K562 (cell line): ENCODE measurements at regions not wholly inside any gene's neighbourhood (a gene's known extent, or its start where the extent isn't known, plus 50 kb on each side); places are given as distances from the start of the nearest gene placed in this dataset.

Experiments
- ATAC-seq: fragments of 200-7000 bp; cut with Tn5 transposase; 3 replicates; pipeline ENCODE4 v1.9.1; 2020; ENCODE audit warnings: moderate library complexity
- BruUV-seq: library from RNA; stranded (reverse); fragments of 400-500 nt; replicated peaks from 2 replicates; lab custom pipeline; 2021; lab: Mats Ljungman, UMichigan
- CTCF ChIA-PET: fragments of 300-600 bp; formaldehyde crosslinking; extraction: SDS; loops from one replicate; lab custom pipeline; 2021; ENCODE audit warnings: low intra/inter-chr PET ratio; lab: Yijun Ruan, JAX
- POLR2A ChIA-PET: fragments of 300-600, 350-650 bp; sonication (Branson Sonifier 250); formaldehyde crosslinking; extraction: SDS; loops from one replicate; lab custom pipeline; 2021; ENCODE audit warnings: antibody characterized with exemption, inconsistent platforms; lab: Yijun Ruan, JAX
- DNase-seq, 4 experiments: peaks; one replicate each; pipeline versions ENCODE4 v3.0.0 to v3.0.0-alpha.2; 2011 to 2018; ENCODE audit warnings: low spot score in 3 of 4, mixed read lengths in 3 of 4; ENCODE audit errors: extremely low read depth in 1 of 4
- FAIRE-seq: peaks from 2 replicates; lab custom pipeline; 2011; peaks lifted over from hg19 to GRCh38; lab: Jason Lieb, UNC
- H2AFZ ChIP-seq: 2 replicates; pipeline ENCODE4 v1.6.0; 2011; ENCODE audit warnings: low read depth, low read length, control low read depth, inconsistent platforms
- H3K27ac ChIP-seq: fragments of 200-600 bp; 3 replicates; pipeline ENCODE4 v1.8.0; 2011; ENCODE audit warnings: low read depth, mild to moderate bottlenecking, control low read depth, inconsistent platforms, low read length, moderate library complexity, mixed read lengths; ENCODE audit errors: extremely low read depth
- H3K27me3 ChIP-seq, 2 experiments: fragments of 300-600 bp in 1 of 2; 2 replicates in 1 of 2; 3 replicates in 1 of 2; pipeline versions ENCODE4 v1.6.0 to v1.8.0; 2011; ENCODE audit warnings: inconsistent platforms in 2 of 2, low read length in 2 of 2, mild to moderate bottlenecking in 1 of 2, mixed read lengths in 1 of 2, moderate library complexity in 1 of 2; ENCODE audit not compliant: control insufficient read depth in 2 of 2, insufficient read depth in 2 of 2
- H3K36me3 ChIP-seq: fragments of 300-600 bp; 3 replicates; pipeline ENCODE4 v1.8.0; 2011; ENCODE audit warnings: mild to moderate bottlenecking, low read length, inconsistent platforms; ENCODE audit not compliant: control insufficient read depth, insufficient read depth
- H3K4me1 ChIP-seq, 2 experiments: fragments of 200-600 bp in 1 of 2; replicated peaks in 1 of 2; 2 replicates in 1 of 2; 3 replicates in 1 of 2; pipeline versions ENCODE4 v1.5.1 to v1.8.0; 2011; ENCODE audit warnings: inconsistent platforms in 2 of 2, low read length in 2 of 2, mild to moderate bottlenecking in 1 of 2, mixed read lengths in 1 of 2, moderate library complexity in 1 of 2; ENCODE audit not compliant: control insufficient read depth in 2 of 2, insufficient read depth in 2 of 2
- H3K4me2 ChIP-seq: 2 replicates; pipeline ENCODE4 v1.6.1; 2011; ENCODE audit warnings: low read length, control low read depth, inconsistent platforms, mixed read lengths; ENCODE audit not compliant: insufficient read depth
- H3K4me3 ChIP-seq: fragments of 200-600 bp; sonication (generic), shearing (Covaris generic); 2 replicates; pipeline ENCODE4 v1.5.1; 2016; ENCODE audit warnings: control low read depth, inconsistent platforms
- H3K79me2 ChIP-seq: fragments of 200-600 bp; 3 replicates; pipeline ENCODE4 v1.8.0; 2011; ENCODE audit warnings: low read length, inconsistent platforms; ENCODE audit not compliant: control insufficient read depth, insufficient read depth
- H3K9ac ChIP-seq, 2 experiments: 2 replicates each; pipeline versions ENCODE4 v1.6.0 to v1.6.1; 2011; ENCODE audit warnings: low read depth in 2 of 2, low read length in 2 of 2, control low read depth in 1 of 2, inconsistent platforms in 1 of 2, mild to moderate bottlenecking in 1 of 2, mixed read lengths in 1 of 2; ENCODE audit not compliant: insufficient read depth in 1 of 2
- H3K9me1 ChIP-seq: one replicate; pipeline ENCODE4 v1.6.0; 2011; ENCODE audit warnings: inconsistent platforms, mild to moderate bottlenecking, low read length, moderate library complexity; ENCODE audit not compliant: control insufficient read depth, insufficient read depth
- H3K9me3 ChIP-seq: replicated peaks from 2 replicates; pipeline ENCODE4 v1.5.1; 2011; ENCODE audit warnings: low read depth, low read length, inconsistent platforms; ENCODE audit not compliant: control insufficient read depth, insufficient read depth
- H4K20me1 ChIP-seq: replicated peaks from 2 replicates; pipeline ENCODE4 v1.6.1; 2011; ENCODE audit warnings: low read length, inconsistent platforms, mixed read lengths; ENCODE audit not compliant: control insufficient read depth, insufficient read depth
- BDP1 ChIP-seq: IDR thresholded peaks from 3 replicates; pipeline ENCODE4 v1.6.1; 2011; ENCODE audit not compliant: insufficient read length, insufficient read depth
- CBX5 ChIP-seq: IDR thresholded peaks from 2 replicates; pipeline ENCODE4 v1.6.1; 2014; ENCODE audit warnings: low read depth, borderline replicate concordance
- CREM ChIP-seq: IDR thresholded peaks from 2 replicates; pipeline ENCODE4 v1.6.1; 2014; ENCODE audit warnings: antibody characterized with exemption, low read depth
- FOXP1 ChIP-seq: sonication (generic); formaldehyde crosslinking; IDR thresholded peaks from 2 replicates; pipeline ENCODE4 v1.8.0; 2022; ENCODE audit warnings: mild to moderate bottlenecking, missing genetic modification reagents
- HDAC2 ChIP-seq: fragments of 450-650 bp; IDR thresholded peaks from 2 replicates; pipeline ENCODE4 v1.6.1; 2016; ENCODE audit warnings: mild to moderate bottlenecking
- HMGN3 ChIP-seq: IDR thresholded peaks from 2 replicates; pipeline ENCODE4 v1.6.1; 2011; ENCODE audit warnings: borderline replicate concordance, low read depth, mild to moderate bottlenecking, mixed read lengths, low read length; ENCODE audit not compliant: insufficient read length; ENCODE audit errors: extremely low read depth
- LCOR ChIP-seq: sonication (generic); formaldehyde crosslinking; IDR thresholded peaks from 2 replicates; pipeline ENCODE4 v1.8.0; 2022; ENCODE audit warnings: mild to moderate bottlenecking, missing genetic modification reagents
- NCOA6 ChIP-seq: fragments of 450-650 bp; IDR thresholded peaks from 2 replicates; pipeline ENCODE4 v1.6.1; 2017; ENCODE audit warnings: mild to moderate bottlenecking
- NRF1 ChIP-seq, 2 experiments: fragments of 450-650 bp; IDR thresholded peaks in 1 of 2; conservative IDR thresholded peaks in 1 of 2; 2 replicates each; pipeline ENCODE4 v1.6.1; 2014; ENCODE audit warnings: mild to moderate bottlenecking in 2 of 2
- PATZ1 ChIP-seq: fragments of 250-450 bp; sonication (Bioruptor Pico); IDR thresholded peaks from 2 replicates; pipeline ENCODE4 v1.5.0; 2020; ENCODE audit warnings: mild to moderate bottlenecking, borderline replicate concordance
- RFX1 ChIP-seq: fragments of 450-650 bp; IDR thresholded peaks from 2 replicates; pipeline ENCODE4 v1.6.1; 2016; ENCODE audit warnings: mild to moderate bottlenecking, moderate library complexity
- SFPQ ChIP-seq: fragments of 200-400 bp; formaldehyde crosslinking; IDR thresholded peaks from 2 replicates; pipeline ENCODE4 v1.6.1; 2017; ENCODE audit warnings: mild to moderate bottlenecking, low read depth, low read length, moderate library complexity
- THAP12 ChIP-seq: fragments of 250-450 bp; sonication (Bioruptor Pico); IDR thresholded peaks from 2 replicates; pipeline ENCODE4 v1.9.0; 2021; ENCODE audit warnings: mild to moderate bottlenecking, inconsistent platforms
- ZBTB34 ChIP-seq: fragments of 250-450 bp; sonication (Bioruptor Pico); IDR thresholded peaks from 2 replicates; pipeline ENCODE4 v1.8.0; 2021; ENCODE audit warnings: mild to moderate bottlenecking, moderate library complexity
- ZNF184 ChIP-seq: sonication (generic); formaldehyde crosslinking; IDR thresholded peaks from 2 replicates; pipeline ENCODE4 v1.5.0; 2020; ENCODE audit warnings: missing genetic modification reagents
- ZNF224 ChIP-seq: sonication (generic); formaldehyde crosslinking; IDR thresholded peaks from 2 replicates; pipeline ENCODE4 v1.8.0; 2022; ENCODE audit warnings: mild to moderate bottlenecking, missing genetic modification reagents
- ZNF717 ChIP-seq: fragments of 250-450 bp; sonication (Bioruptor Pico); IDR thresholded peaks from 2 replicates; pipeline ENCODE4 v1.5.0; 2021
- ZNF76 ChIP-seq: fragments of 250-450 bp; sonication (Bioruptor Pico); IDR thresholded peaks from 2 replicates; pipeline ENCODE4 v1.4.0; 2020; ENCODE audit warnings: mild to moderate bottlenecking, moderate library complexity, borderline replicate concordance
- WGBS: fragments of 100-300 bp; shearing (Covaris generic); methylation state at CpG from one replicate; pipeline ENCODE4 v1.1.6; 2016; ENCODE audit warnings: low coverage, mixed read lengths; ENCODE audit not compliant: insufficient coverage; ENCODE audit errors: missing lambda C conversion rate; 5-methylcytosine and 5-hydroxymethylcytosine counted together
- in situ Hi-C: fragments of 300-500 bp; cut with MboI; formaldehyde crosslinking; loops from 4 replicates; pipeline ENCODE4 v1.15.0; 2018; ENCODE audit warnings: inconsistent platforms, mixed read lengths
- intact Hi-C: fragments of 100-400 bp; cut with micrococcal nuclease; formaldehyde crosslinking; loops from 2 replicates; pipeline ENCODE4 v1.14.2; 2022

GRCh38 chr20:11368499-11368898 is 549.2 kb upstream of the BTBD3 start:
- Histone ChIP-seq H3K27ac (no peak overlapping the region), H3K79me2 (no peaks in the 10 kb centered on the region), H4K20me1 (no peaks in the 10 kb centered on the region), H3K4me3 (no peak overlapping the region), H3K27me3 (no peaks in the 10 kb centered on the region), H3K4me2 (no peak overlapping the region), H3K9me3 (no peaks in the 10 kb centered on the region; the same call in 1 of the 2 replicates), H3K9me1 (no peaks in the 10 kb centered on the region), H3K4me1 (no peaks in the 10 kb centered on the region), H3K36me3 (no peaks in the 10 kb centered on the region), H3K9ac (no peak overlapping the region), H2AFZ (no peak overlapping the region)
- intact Hi-C loops = no loop called here
- FAIRE-seq (no peak), ATAC-seq (no peak), DNase-seq (no peak)
- ChIA-PET POLR2A (no interaction called here), CTCF (no interaction called here)
- in situ Hi-C loops = no loop called here
- BruUV-seq = no TSS peak
- WGBS = 0% methylated on average over 4 of the region's 4 CpGs
- no peak for TF ChIP-seq BDP1
- TF ChIP-seq ZNF76 (CRISPR knock-in tag) = no peak
- no peak for TF ChIP-seq CREM
- TF ChIP-seq ZNF224 (CRISPR knock-in tag) = no peak
- no peak for TF ChIP-seq HDAC2
- no peak for TF ChIP-seq NCOA6
- no peak for TF ChIP-seq ZNF717
- no peak for TF ChIP-seq ZBTB34 (CRISPR knock-in tag)
- no peak for TF ChIP-seq HMGN3
- no peak for TF ChIP-seq SFPQ
- TF ChIP-seq NRF1 (conservative IDR thresholded peaks at IDR 0.05 in 1 of 2, IDR thresholded peaks at IDR 0.05 in 1 of 2) = no peak
- no peak for TF ChIP-seq PATZ1 (CRISPR knock-in tag)
- no peak for TF ChIP-seq FOXP1 (CRISPR knock-in tag)
- no peak for TF ChIP-seq THAP12 (CRISPR knock-in tag)
- no peak for TF ChIP-seq RFX1
- TF ChIP-seq CBX5 = no peak
- TF ChIP-seq LCOR = no peak
- no peak for TF ChIP-seq ZNF184 (CRISPR knock-in tag)
